GM12878 (cell line): ENCODE measurements at regions not wholly inside any gene's neighbourhood (a gene's known extent, or its start where the extent isn't known, plus 50 kb on each side); places are given as distances from the start of the nearest gene placed in this dataset.

Experiments used
- ATAC-seq: fragments of 200-7000 bp; cut with Tn5 transposase; 3 replicates; pipeline ENCODE4 v1.9.1; 2020; ENCODE audit warnings: mild to moderate bottlenecking, moderate library complexity
- BruUV-seq: library from RNA; stranded (reverse); fragments of 400-500 nt; replicated peaks from 2 replicates; lab custom pipeline; 2021; lab: Mats Ljungman, UMichigan
- CTCF ChIA-PET: fragments of 300-600 bp; sonication (Branson Sonifier 250); formaldehyde crosslinking; extraction: SDS; loops from one replicate; lab custom pipeline; 2021; ENCODE audit warnings: inconsistent platforms; lab: Yijun Ruan, JAX
- POLR2A ChIA-PET: fragments of 350-600 bp; formaldehyde crosslinking; extraction: SDS; loops from one replicate; lab custom pipeline; 2021; ENCODE audit warnings: inconsistent platforms; lab: Charles Lee
- RAD21 ChIA-PET: fragments of 300-600 bp; sonication (Branson Sonifier 250); formaldehyde crosslinking; loops from one replicate; lab custom pipeline; 2023; ENCODE audit warnings: antibody characterized with exemption; ENCODE audit not compliant: unreplicated experiment; lab: Charles Lee
- SMC1A ChIA-PET: fragments of 300-600 bp; sonication (Branson Sonifier 250); formaldehyde crosslinking; loops from one replicate; lab custom pipeline; 2023; ENCODE audit not compliant: unreplicated experiment, uncharacterized antibody; lab: Charles Lee
- DNase-seq: peaks from one replicate; pipeline ENCODE4 v3.0.0-alpha.2; 2011; ENCODE audit warnings: low read depth, low spot score
- FAIRE-seq: peaks from 3 replicates; lab custom pipeline; 2011; peaks lifted over from hg19 to GRCh38; lab: Jason Lieb, UNC
- H2AFZ ChIP-seq: 2 replicates; pipeline ENCODE4 v1.6.0; 2011; ENCODE audit warnings: low read depth, low read length, control low read depth; ENCODE audit not compliant: control insufficient read depth
- H3K27ac ChIP-seq: 2 replicates; pipeline ENCODE4 v1.5.1; 2011; ENCODE audit warnings: control low read depth; ENCODE audit not compliant: control insufficient read depth, insufficient read depth
- H3K27me3 ChIP-seq, 2 experiments: replicated peaks in 1 of 2; 2 replicates each; pipeline versions ENCODE4 v1.6.0 to v1.6.1; 2011; ENCODE audit warnings: low read length in 1 of 2; ENCODE audit not compliant: control insufficient read depth in 2 of 2, insufficient read depth in 2 of 2
- H3K36me3 ChIP-seq, 2 experiments: 2 replicates each; pipeline ENCODE4 v1.5.1; 2011; ENCODE audit warnings: low read length in 1 of 2; ENCODE audit not compliant: control insufficient read depth in 2 of 2, insufficient read depth in 2 of 2
- H3K4me1 ChIP-seq: 2 replicates; pipeline ENCODE4 v1.6.1; 2011; ENCODE audit warnings: mild to moderate bottlenecking, low read length, moderate library complexity, mixed read lengths; ENCODE audit not compliant: control insufficient read depth, insufficient read depth
- H3K4me2 ChIP-seq: 2 replicates; pipeline ENCODE4 v1.6.0; 2011; ENCODE audit warnings: control low read depth; ENCODE audit not compliant: control insufficient read depth, insufficient read depth
- H3K4me3 ChIP-seq: fragments of 200-600 bp; sonication (generic); 2 replicates; pipeline ENCODE4 v1.5.1; 2016
- H3K79me2 ChIP-seq: 2 replicates; pipeline ENCODE4 v1.6.0; 2011; ENCODE audit warnings: low read length; ENCODE audit not compliant: control insufficient read depth, insufficient read depth
- H3K9ac ChIP-seq: 2 replicates; pipeline ENCODE4 v1.8.0; 2011; ENCODE audit warnings: low read length, control low read depth, mixed read lengths; ENCODE audit not compliant: control insufficient read depth, insufficient read depth
- H3K9me3 ChIP-seq: replicated peaks from 3 replicates; pipeline ENCODE4 v1.5.1; 2011; ENCODE audit warnings: mild to moderate bottlenecking, low read length; ENCODE audit not compliant: control insufficient read depth, insufficient read depth
- H4K20me1 ChIP-seq: 2 replicates; pipeline ENCODE4 v1.6.0; 2011; ENCODE audit not compliant: control insufficient read depth, insufficient read depth
- ATF2 ChIP-seq: IDR thresholded peaks from 2 replicates; pipeline ENCODE4 v1.6.1; 2012; ENCODE audit warnings: low read length, inconsistent platforms
- BCLAF1 ChIP-seq: fragments of 450-650 bp; IDR thresholded peaks from 2 replicates; pipeline ENCODE4 v1.6.1; 2017; ENCODE audit warnings: antibody characterized with exemption, mild to moderate bottlenecking, moderate library complexity
- CBX3 ChIP-seq: fragments of 200-600 bp; sonication (generic); IDR thresholded peaks from 2 replicates; pipeline ENCODE4 v1.6.1; 2016; ENCODE audit warnings: low read depth, borderline replicate concordance
- FOXK2 ChIP-seq: fragments of 450-650 bp; IDR thresholded peaks from 2 replicates; pipeline ENCODE4 v1.6.1; 2017; ENCODE audit warnings: mild to moderate bottlenecking, moderate library complexity
- FOXM1 ChIP-seq: IDR thresholded peaks from 2 replicates; pipeline ENCODE4 v1.6.1; 2012; ENCODE audit warnings: low read depth, mild to moderate bottlenecking, inconsistent platforms, low read length, moderate library complexity
- IKZF2 ChIP-seq, 2 experiments: fragments of 450-650 bp; IDR thresholded peaks; 2 replicates each; pipeline ENCODE4 v1.6.1; 2017; ENCODE audit warnings: mild to moderate bottlenecking in 2 of 2, moderate library complexity in 2 of 2
- IRF3 ChIP-seq: fragments of 450-650 bp; IDR thresholded peaks from 2 replicates; pipeline ENCODE4 v1.6.1; 2014; ENCODE audit warnings: mild to moderate bottlenecking
- KDM1A ChIP-seq: fragments of 200-600 bp; sonication (generic); IDR thresholded peaks from 2 replicates; pipeline ENCODE4 v1.6.1; 2016; ENCODE audit warnings: borderline replicate concordance
- MAX ChIP-seq: IDR thresholded peaks from 2 replicates; pipeline ENCODE4 v1.6.1; 2012; ENCODE audit warnings: low read depth, low read length, improper control_type of control experiment
- NRF1 ChIP-seq: conservative IDR thresholded peaks from 2 replicates; pipeline ENCODE4 v1.6.1; 2011; ENCODE audit warnings: mild to moderate bottlenecking, low read depth, low read length, improper control_type of control experiment
- RFX5 ChIP-seq: IDR thresholded peaks from 2 replicates; pipeline ENCODE4 v1.6.1; 2011; ENCODE audit warnings: low read depth, low read length, improper control_type of control experiment
- SKIL ChIP-seq: fragments of 450-650 bp; IDR thresholded peaks from 2 replicates; pipeline ENCODE4 v1.6.1; 2017; ENCODE audit warnings: mild to moderate bottlenecking, low read depth, inconsistent platforms; ENCODE audit not compliant: poor library complexity, severe bottlenecking
- TBL1XR1 ChIP-seq: IDR thresholded peaks from 2 replicates; pipeline ENCODE4 v1.6.1; 2012; ENCODE audit warnings: low read depth, low read length, improper control_type of control experiment
- WGBS: methylation state at CpG from one replicate; pipeline ENCODE4 v1.1.6; 2016; ENCODE audit warnings: low lambda C conversion rate; ENCODE audit not compliant: insufficient replicate concordance, insufficient coverage; ENCODE audit errors: missing lambda C conversion rate; 5-methylcytosine and 5-hydroxymethylcytosine counted together
- in situ Hi-C: fragments of 300-500 bp; cut with MboI; formaldehyde crosslinking; loops from 9 replicates; pipeline ENCODE4 v1.14.3; 2018; ENCODE audit warnings: mixed read lengths
- intact Hi-C: fragments of 100-400 bp; cut with micrococcal nuclease; formaldehyde crosslinking; loops from one replicate; pipeline ENCODE4 v1.14.2; 2022; ENCODE audit not compliant: unreplicated experiment

DNA sequence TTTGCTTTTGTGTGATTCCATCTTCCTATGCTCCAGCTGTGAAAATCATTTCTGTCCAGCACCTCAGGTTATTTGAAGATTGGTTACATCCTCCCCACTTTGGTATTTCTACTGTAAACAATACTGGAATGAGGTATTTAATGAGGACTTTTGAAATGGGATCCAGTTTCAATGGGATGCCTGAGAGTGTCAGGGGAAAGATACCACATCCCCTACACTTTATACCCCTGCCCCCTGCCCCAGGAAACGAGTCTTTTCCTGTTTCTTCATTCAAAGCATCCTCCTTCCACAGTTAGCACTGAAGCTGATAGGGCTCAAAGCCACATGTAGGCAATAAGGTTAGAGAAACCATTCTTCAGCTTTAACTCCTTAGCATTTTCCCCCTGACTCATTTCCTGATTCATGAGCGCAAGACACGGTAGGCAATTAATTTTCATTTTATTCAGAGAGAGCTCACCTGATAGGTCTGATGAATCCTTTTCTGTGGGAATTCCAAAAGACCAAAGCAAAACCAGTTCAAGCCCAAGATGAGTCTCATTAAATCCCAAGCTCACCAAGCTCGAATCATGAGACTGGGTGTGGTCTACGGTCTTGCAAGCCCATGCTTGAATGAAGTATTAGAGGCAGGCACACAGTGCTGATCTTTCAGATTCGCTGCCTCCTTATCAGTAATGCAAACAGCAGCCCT is 143.6 kb upstream of the CRY1 start (continued):
- TF ChIP-seq BCLAF1 (no peak), KDM1A (no peak)

DNA sequence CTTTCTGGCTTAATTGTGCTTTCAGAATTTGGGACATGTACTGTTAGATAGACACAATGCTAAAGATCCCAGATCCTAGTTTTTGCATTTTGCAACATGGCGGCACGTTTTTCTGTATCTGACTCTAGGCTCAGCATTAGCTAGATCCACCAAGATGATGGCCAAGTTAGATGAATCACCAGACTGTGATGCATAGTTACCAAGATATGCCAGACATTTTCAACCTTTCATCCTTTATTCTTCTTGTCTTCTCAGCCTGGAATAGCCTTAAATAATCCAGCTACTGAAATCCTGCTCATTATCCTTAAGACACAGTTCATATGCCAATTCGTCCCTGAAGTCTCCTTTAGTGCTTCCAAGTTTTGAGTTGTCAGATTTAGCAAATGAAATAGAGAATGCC is 144.9 kb upstream of the CRY1 start:
- no TSS peak for BruUV-seq
- no peak for ATAC-seq
- WGBS: 12% methylated on average over 3 of the region's 3 CpGs
- no peak overlapping the region for H3K4me2 ChIP-seq
- H4K20me1 ChIP-seq: no peaks in the 10 kb centered on the region
- CTCF ChIA-PET: interaction anchor here (0.7 kb wide), 1 partner anchor 16 kb away, joined by 3 read pairs; no protein-coding TSS in a partner anchor
- DNase-seq: no peak
- no peak overlapping the region for H3K4me3 ChIP-seq
- RAD21 ChIA-PET: no interaction called here
- H3K9me3 ChIP-seq: no peaks in the 10 kb centered on the region
- FAIRE-seq: no peak
- no peak overlapping the region for H2AFZ ChIP-seq
- POLR2A ChIA-PET: no interaction called here
- in situ Hi-C loops: no loop called here
- no peaks in the 10 kb centered on the region for H3K4me1 ChIP-seq
- H3K27me3 ChIP-seq: no peaks in the 10 kb centered on the region; a peak in 1 of 4 replicates
- SMC1A ChIA-PET: no interaction called here
- H3K36me3 ChIP-seq: no peaks in the 10 kb centered on the region
- H3K79me2 ChIP-seq: no peaks in the 10 kb centered on the region
- no peak overlapping the region for H3K9ac ChIP-seq
- H3K27ac ChIP-seq: no peak overlapping the region
- intact Hi-C loops: no loop called here
- TF ChIP-seq FOXM1: no peak
- no peak for TF ChIP-seq MAX
- TF ChIP-seq CBX3: no peak
- TF ChIP-seq IRF3: no peak
- TF ChIP-seq RFX5: no peak
- no peak for TF ChIP-seq IKZF2 (IDR thresholded peaks at IDR 0.05)
- no peak for TF ChIP-seq TBL1XR1
- no peak for TF ChIP-seq NRF1
- TF ChIP-seq FOXK2: no peak
- TF ChIP-seq SKIL: no peak
- no peak for TF ChIP-seq ATF2
